Adrenal gland (tissue), 5 donors: ENCODE measurements at regions not wholly inside any gene's neighbourhood (a gene's known extent, or its start where the extent isn't known, plus 50 kb on each side); places are given as distances from the start of the nearest gene placed in this dataset.

Experiments
- CTCF ChIP-seq, 6 experiments: fragments of 450-650 bp in 4 of 6; fragments of 200-600 bp in 2 of 6; sonication (generic) in 1 of 6; IDR thresholded peaks; 1 replicate in 5 of 6; 2 replicates in 1 of 6; pipeline versions ENCODE4 v1.5.1 to v1.8.0; 2016 to 2021; ENCODE audit warnings: antibody characterized with exemption in 6 of 6, mild to moderate bottlenecking in 2 of 6, moderate library complexity in 1 of 6
- POLR2A ChIP-seq, 2 donors: fragments of 450-650 bp; IDR thresholded peaks; one replicate each; pipeline ENCODE4 v1.6.1; 2017; ENCODE audit warnings: antibody characterized with exemption in 2 of 2, mild to moderate bottlenecking in 2 of 2, moderate library complexity in 1 of 2
- donor health status: DM: no; HTN: no; CAD: no.

DNA sequence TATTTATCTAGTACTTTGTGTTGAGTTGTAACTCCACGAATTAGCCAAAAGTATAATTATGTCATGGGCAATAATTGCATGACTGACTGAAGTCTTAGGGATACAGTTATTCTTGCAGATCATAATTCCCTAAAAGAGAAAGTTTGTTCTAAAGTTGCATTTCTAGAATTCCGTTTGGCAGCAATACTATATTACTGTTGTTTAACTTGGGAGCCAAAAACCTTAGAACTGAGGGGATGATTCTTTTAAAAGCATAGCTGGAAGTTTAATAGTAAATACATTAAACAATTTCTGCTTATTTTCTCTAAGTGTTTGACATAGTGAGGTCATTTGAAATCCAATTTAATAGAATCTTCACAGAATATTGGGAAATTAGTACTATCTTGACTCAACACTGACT lies 356.4 kb upstream of the ADAMTS5 start:
- TF ChIP-seq CTCF (IDR thresholded peaks at IDR 0.05) (no peak), POLR2A (IDR thresholded peaks at IDR 0.05) (no peak)
